Esophagus squamous epithelium (tissue), 5 donors: ENCODE measurements at regions not wholly inside any gene's neighbourhood (a gene's known extent, or its start where the extent isn't known, plus 50 kb on each side); places are given as distances from the start of the nearest gene placed in this dataset.

Experiments used
- DNase-seq: peaks from one replicate; lab custom pipeline; 2025; lab: John Stamatoyannopoulos, UW
- H3K27ac ChIP-seq, 4 donors: fragments of 200-600 bp; sonication (generic); one replicate each; pipeline ENCODE4 v1.5.1; 2016 to 2019; ENCODE audit warnings: mild to moderate bottlenecking in 1 of 4
- H3K27me3 ChIP-seq, 4 donors: fragments of 200-600 bp; sonication (generic); 1 replicate in 3 of 4; 2 replicates in 1 of 4; pipeline versions ENCODE4 v1.5.1 to v1.6.0; 2017 to 2021; ENCODE audit warnings: antibody characterized with exemption in 1 of 4
- H3K36me3 ChIP-seq, 3 donors: fragments of 200-600 bp; sonication (generic); one replicate each; pipeline ENCODE4 v1.5.1; 2016 to 2019
- H3K4me1 ChIP-seq, 3 donors: fragments of 200-600 bp; sonication (generic); one replicate each; pipeline ENCODE4 v1.5.1; 2017 to 2019
- H3K4me3 ChIP-seq, 4 donors: fragments of 200-600 bp; sonication (generic); 1 replicate in 3 of 4; 2 replicates in 1 of 4; pipeline ENCODE4 v1.5.1; 2016 to 2019; ENCODE audit warnings: mild to moderate bottlenecking in 2 of 4, moderate library complexity in 1 of 4
- H3K9me3 ChIP-seq, 3 donors: fragments of 200-600 bp; sonication (generic); one replicate each; pipeline ENCODE4 v1.5.1; 2016 to 2019
- CTCF ChIP-seq, 6 experiments: fragments of 450-650 bp in 4 of 6; fragments of 200-600 bp in 2 of 6; sonication (generic) in 2 of 6; IDR thresholded peaks; one replicate each; pipeline ENCODE4 v1.5.1; 2016 to 2019; ENCODE audit warnings: antibody characterized with exemption in 6 of 6, mild to moderate bottlenecking in 4 of 6, moderate library complexity in 4 of 6
- POLR2A ChIP-seq, 4 donors: fragments of 450-650 bp; IDR thresholded peaks; one replicate each; pipeline ENCODE4 v1.6.1; 2017; ENCODE audit warnings: antibody characterized with exemption in 4 of 4, mild to moderate bottlenecking in 4 of 4, moderate library complexity in 3 of 4
- WGBS, 2 donors: methylation state at CpG; one replicate each; pipeline ENCODE4 v1.1.5; 2018; 5-methylcytosine and 5-hydroxymethylcytosine counted together
- intact Hi-C: fragments of 100-400 bp; cut with DNase I; formaldehyde crosslinking; loops from one replicate; pipeline ENCODE4 v1.15.0; 2022
- donor health status: DM: yes; HTN: yes; CAD: no.

- Histone ChIP-seq H3K27me3 (no peaks in the 10 kb centered on the region), H3K9me3 (no peaks in the 10 kb centered on the region), H3K36me3 (no peaks in the 10 kb centered on the region), H3K4me3 (no peak overlapping the region), H3K27ac (no peak overlapping the region), H3K4me1 (no peaks in the 10 kb centered on the region)
- intact Hi-C loops: no loop called here
- no peak for DNase-seq
- TF ChIP-seq POLR2A (IDR thresholded peaks at IDR 0.05) (no peak), CTCF (IDR thresholded peaks at IDR 0.05) (no peak)
Observed at GRCh38 chr7:84528756-84529479, 334.3 kb upstream of the SEMA3A start.

- Histone ChIP-seq H3K4me3 (no peak overlapping the region), H3K4me1 (no peaks in the 10 kb centered on the region), H3K27ac (no peak overlapping the region), H3K27me3 (no peaks in the 10 kb centered on the region), H3K36me3 (no peaks in the 10 kb centered on the region), H3K9me3 (peaks cover 0 to 7% (median 0%) of the 10 kb centered on the region in 3 donors)
- intact Hi-C loops: no loop called here
- 49 to 55% methylated on average over 10 of the region's 10 CpGs for WGBS, 2 donors
- TF ChIP-seq CTCF (IDR thresholded peaks at IDR 0.05): no peak
- no peak for TF ChIP-seq POLR2A (IDR thresholded peaks at IDR 0.05)
- no peak for DNase-seq
Observed at GRCh38 chr7:84524714-84525694, 330.4 kb upstream of the SEMA3A start.

- WGBS, 2 donors: 66 to 72% methylated on average over 3 of the region's 3 CpGs
- Histone ChIP-seq H3K27ac (no peak overlapping the region), H3K4me1 (no peaks in the 10 kb centered on the region), H3K4me3 (no peak overlapping the region), H3K36me3 (no peaks in the 10 kb centered on the region), H3K27me3 (no peaks in the 10 kb centered on the region), H3K9me3 (no peaks in the 10 kb centered on the region)
- TF ChIP-seq POLR2A (IDR thresholded peaks at IDR 0.05) (no peak), CTCF (IDR thresholded peaks at IDR 0.05) (no peak)
- no peak for DNase-seq
- intact Hi-C loops: no loop called here
Observed at GRCh38 chr7:84513061-84513460, 318.5 kb upstream of the SEMA3A start.

GRCh38 chr7:84512055-84512454 lies 317.5 kb upstream of the SEMA3A start:
- no peaks in the 10 kb centered on the region for H3K9me3 ChIP-seq
- intact Hi-C loops: no loop called here
- H3K4me3 ChIP-seq: no peak overlapping the region
- no peaks in the 10 kb centered on the region for H3K27me3 ChIP-seq
- H3K4me1 ChIP-seq: no peaks in the 10 kb centered on the region
- no peaks in the 10 kb centered on the region for H3K36me3 ChIP-seq
- TF ChIP-seq POLR2A (IDR thresholded peaks at IDR 0.05): no peak
- TF ChIP-seq CTCF (IDR thresholded peaks at IDR 0.05): no peak
- no peak for DNase-seq
- no peak overlapping the region for H3K27ac ChIP-seq
- 86 to 97% methylated on average over 1 of the region's 1 CpG for WGBS, 2 donors

GRCh38 chr7:84510505-84510904 lies 315.9 kb upstream of the SEMA3A start:
- Histone ChIP-seq H3K27me3 (no peaks in the 10 kb centered on the region), H3K4me1 (no peaks in the 10 kb centered on the region), H3K36me3 (no peaks in the 10 kb centered on the region), H3K27ac (no peak overlapping the region), H3K4me3 (no peak overlapping the region), H3K9me3 (no peaks in the 10 kb centered on the region)
- 48 to 80% methylated on average over 1 of the region's 1 CpG for WGBS, 2 donors
- intact Hi-C loops: no loop called here
- TF ChIP-seq POLR2A (IDR thresholded peaks at IDR 0.05) (no peak), CTCF (IDR thresholded peaks at IDR 0.05) (no peak)
- DNase-seq: no peak
